ENCODE measurements at regions not wholly inside any gene's neighbourhood (a gene's known extent, or its start where the extent isn't known, plus 50 kb on each side); places are given as distances from the start of the nearest gene placed in this dataset.

DNA sequence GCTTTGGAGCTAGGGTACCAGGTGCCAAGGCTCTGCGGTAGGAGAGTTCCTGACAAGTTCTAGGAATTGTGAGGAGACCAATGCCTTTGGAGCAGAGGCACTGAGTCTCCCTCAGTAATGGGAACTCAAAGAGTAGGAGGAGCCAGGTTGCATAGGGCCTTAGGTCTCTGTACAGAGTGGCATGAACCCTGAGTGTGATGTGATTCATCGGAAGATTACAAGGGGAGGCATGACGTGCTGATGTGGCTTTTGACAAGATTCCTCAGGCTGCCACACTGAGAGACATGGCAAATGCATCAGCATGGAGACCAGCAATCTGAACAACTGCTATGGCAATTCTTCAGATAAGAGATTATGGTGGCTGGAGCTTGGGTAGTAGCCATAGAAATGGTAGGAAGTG is 94.6 kb upstream of the SLC44A3 start:
- TF ChIP-seq, protein P1, sequence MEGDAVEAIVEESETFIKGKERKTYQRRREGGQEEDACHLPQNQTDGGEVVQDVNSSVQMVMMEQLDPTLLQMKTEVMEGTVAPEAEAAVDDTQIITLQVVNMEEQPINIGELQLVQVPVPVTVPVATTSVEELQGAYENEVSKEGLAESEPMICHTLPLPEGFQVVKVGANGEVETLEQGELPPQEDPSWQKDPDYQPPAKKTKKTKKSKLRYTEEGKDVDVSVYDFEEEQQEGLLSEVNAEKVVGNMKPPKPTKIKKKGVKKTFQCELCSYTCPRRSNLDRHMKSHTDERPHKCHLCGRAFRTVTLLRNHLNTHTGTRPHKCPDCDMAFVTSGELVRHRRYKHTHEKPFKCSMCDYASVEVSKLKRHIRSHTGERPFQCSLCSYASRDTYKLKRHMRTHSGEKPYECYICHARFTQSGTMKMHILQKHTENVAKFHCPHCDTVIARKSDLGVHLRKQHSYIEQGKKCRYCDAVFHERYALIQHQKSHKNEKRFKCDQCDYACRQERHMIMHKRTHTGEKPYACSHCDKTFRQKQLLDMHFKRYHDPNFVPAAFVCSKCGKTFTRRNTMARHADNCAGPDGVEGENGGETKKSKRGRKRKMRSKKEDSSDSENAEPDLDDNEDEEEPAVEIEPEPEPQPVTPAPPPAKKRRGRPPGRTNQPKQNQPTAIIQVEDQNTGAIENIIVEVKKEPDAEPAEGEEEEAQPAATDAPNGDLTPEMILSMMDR (conservative IDR thresholded peaks at IDR 0.05; ENCODE audit: low read depth, low read length): no peak
- H3K4me3 ChIP-seq (ENCODE audit: low read depth, low read length): no peak overlapping the region
- DNase-seq (ENCODE audit: low read depth): no peak

DNA sequence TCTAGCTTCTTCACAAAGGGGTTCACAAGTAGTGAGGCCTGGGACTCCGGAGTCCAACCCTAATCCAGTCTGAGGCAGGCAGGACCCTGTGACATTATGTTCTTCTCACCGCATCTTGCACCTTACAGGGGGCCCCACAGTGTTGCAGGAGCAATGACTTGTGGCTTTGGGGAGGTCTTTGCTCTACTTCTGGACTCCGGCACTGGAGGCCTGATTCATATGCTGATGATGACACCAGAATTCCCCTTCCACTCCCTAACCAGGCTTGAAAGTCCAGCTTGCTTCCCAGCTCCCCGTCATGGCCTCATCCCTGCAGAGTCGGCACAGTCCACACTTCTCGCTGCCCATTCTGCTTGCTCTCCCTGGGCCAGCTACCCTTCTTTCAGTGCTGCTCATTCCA is 96.3 kb upstream of the SLC44A3 start:
- H3K4me3 ChIP-seq (ENCODE audit: low read depth, low read length): no peak overlapping the region
- TF ChIP-seq, protein P1 (conservative IDR thresholded peaks at IDR 0.05; ENCODE audit: low read depth, low read length): no peak
- DNase-seq (ENCODE audit: low read depth): peak; percentile 55

DNA sequence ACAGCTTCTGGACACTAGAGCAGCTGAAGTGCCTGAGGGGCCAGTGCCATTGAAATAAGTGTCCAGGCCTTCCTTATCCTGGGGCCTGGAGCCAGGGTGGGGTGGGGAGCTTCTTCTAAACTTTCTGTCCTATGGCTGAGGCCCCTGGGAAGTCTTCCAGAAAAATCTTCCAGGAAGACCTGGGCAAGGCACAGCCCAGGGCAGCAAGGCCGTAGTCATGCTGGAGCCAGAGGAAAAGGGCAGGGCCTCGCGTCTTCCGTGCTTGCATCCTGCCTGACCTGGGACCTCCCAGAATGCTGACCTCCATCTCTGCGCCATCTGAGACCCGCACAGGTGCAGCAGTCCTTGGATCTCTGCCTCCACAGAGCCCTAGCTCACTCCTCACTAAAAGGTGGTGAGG is 96.7 kb upstream of the SLC44A3 start:
- DNase-seq (ENCODE audit: low read depth): no peak
- no peak overlapping the region for H3K4me3 ChIP-seq (ENCODE audit: low read depth, low read length)
- TF ChIP-seq, protein P1 (conservative IDR thresholded peaks at IDR 0.05; ENCODE audit: low read depth, low read length): no peak

DNA sequence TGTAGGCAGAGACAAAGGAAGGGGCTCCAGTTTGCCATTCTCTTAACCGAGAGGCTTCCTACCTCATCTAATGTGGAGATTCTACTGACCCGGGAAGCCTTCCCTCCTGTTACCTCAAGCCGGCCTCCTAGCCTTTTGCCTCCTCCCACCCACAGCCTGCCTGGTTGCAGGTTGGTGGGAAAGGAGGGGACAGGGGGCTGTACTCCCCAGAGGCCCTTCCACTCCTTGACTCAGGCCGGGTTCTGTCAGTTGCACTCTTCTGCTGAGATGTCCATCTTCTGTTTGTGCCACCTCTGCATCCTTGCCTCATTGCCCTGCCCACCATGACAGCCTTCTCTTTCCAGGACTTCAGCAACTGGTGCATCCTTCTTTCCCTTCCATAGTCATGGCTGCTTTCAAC is 98.0 kb upstream of the SLC44A3 start:
- TF ChIP-seq, protein P1 (conservative IDR thresholded peaks at IDR 0.05; ENCODE audit: low read depth, low read length): no peak
- H3K4me3 ChIP-seq (ENCODE audit: low read depth, low read length): no peak overlapping the region
- DNase-seq (ENCODE audit: low read depth): no peak

DNA sequence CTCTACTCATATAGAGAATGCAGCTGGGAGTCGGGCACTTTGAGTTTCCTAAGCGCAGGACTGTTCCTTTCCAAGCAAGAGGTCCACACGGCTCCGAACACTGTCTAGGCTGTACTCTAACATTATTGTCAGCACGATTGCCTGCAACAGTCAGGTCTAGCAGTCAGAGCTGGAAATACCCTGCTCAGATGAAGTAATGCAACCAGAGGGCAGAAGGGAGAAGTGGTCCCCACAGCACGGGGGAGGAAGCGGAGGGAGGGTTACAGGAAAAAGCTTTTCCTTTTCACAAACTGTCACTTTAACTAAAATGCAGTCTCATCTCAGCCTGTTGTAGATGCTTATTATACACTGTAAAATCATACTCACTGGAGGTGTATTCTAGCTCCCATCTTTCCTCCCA is 98.9 kb upstream of the SLC44A3 start:
- DNase-seq (ENCODE audit: low read depth): no peak
- H3K4me3 ChIP-seq (ENCODE audit: low read depth, low read length): no peak overlapping the region
- TF ChIP-seq, protein P1 (conservative IDR thresholded peaks at IDR 0.05; ENCODE audit: low read depth, low read length): no peak

DNA sequence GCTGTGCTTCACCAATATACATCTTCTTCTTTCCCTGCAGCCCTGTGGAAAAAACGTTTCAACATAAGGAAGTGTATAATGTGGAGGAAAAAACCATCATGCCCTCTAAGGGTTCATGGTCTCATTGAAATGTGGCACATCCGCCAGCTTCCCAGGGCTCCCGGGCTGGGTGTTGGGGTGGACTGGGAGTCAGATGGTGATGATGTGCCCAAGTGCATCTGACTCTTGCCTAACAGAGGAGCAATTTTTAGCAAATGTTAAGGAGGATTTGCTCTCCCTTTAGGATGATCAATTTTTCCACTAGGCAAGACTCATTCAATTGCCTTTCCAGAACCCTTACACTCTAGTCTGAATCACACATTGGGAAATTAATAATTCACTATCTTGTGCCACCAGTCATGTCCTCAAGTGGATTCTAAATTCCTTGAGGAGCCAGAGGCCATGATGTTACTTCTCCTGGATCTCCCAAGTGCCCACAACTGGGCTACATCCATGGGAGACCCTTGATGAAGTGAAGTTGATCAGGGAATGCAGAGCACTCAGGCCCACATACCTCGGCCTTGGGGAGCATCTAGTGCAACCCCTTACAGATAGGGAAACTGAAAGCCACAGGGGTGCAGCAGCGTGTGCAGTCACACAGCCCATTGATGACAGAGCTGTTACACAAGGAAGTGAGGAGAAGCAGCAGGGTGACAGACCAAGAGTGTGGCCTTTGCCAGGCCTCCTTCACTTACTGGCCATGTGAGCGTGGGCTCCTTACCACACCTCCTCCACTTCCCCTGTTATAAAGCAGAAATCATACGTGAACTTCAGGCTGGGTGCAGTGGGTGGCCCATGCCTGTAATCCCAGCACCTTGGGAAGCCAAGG is 100.0 kb upstream of the SLC44A3 start:
- no peak for DNase-seq (ENCODE audit: low read depth)
- TF ChIP-seq, protein P1 (conservative IDR thresholded peaks at IDR 0.05; ENCODE audit: low read depth, low read length): no peak
- no peak overlapping the region for H3K4me3 ChIP-seq (ENCODE audit: low read depth, low read length)

DNA sequence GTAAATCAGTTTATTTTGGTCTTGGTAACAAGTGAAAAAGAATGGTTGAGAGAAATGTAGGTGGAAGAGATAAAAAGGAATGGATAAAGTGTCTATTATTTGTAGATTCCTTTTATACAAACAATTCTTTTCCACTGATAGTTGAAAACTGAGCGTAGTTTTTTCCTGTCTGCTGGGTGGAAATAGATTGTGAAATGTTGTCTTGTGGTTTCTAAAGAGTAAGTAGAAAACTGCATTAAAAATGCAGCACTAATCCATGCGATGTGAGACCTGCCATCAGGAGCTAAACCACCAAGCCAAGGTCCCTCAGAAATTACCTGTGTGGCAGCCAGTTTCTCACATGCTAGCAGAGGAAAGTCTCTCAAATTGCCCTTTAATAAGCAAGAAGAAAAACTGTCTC is 103.2 kb upstream of the SLC44A3 start:
- H3K4me3 ChIP-seq (ENCODE audit: low read depth, low read length): no peak overlapping the region
- TF ChIP-seq, protein P1 (conservative IDR thresholded peaks at IDR 0.05; ENCODE audit: low read depth, low read length): no peak
- DNase-seq (ENCODE audit: low read depth): peak; percentile 71

All from choroid plexus epithelial cell (primary cell).